ENCODE measurements at regions not wholly inside any gene's neighbourhood (a gene's known extent, or its start where the extent isn't known, plus 50 kb on each side); places are given as distances from the start of the nearest gene placed in this dataset.

DNA sequence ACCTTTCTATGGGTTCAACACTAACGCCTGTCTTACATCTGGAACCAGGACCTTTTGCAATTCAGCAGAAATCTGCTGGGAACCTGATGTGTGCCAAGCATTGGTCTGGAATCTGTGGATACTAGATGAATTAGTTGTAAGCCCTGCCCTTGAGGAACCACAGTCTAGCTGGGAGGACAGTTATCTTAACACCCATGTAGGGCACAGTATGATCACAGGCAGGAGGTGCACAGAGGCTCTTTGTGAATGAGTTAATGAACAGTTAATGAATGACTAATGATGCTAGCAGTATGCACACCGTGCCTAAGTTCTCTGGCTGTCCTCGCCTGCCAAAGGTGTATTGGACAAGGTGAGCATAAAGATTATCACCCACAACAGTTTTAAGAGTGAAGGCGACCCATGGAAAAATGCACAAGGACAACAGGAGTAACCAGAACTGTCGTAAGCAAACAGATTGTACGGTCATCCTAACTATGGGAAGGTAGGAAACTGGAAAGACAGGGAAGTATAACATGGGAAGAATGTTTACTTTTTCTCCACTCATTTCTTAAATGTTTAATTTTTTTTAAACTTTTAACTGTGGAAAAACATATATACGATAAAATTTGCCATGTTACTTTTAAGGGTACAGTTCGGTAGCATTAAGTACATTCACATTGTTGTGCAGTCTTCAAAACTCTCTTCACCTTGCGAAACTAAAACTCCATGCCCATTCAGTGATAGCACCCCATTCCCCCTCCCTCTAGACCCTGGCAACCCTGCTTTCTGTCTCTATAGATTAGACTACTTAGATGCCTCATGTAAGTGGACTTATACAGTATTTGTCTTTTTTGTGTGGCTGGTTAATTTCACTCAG, 139.9 kb downstream of the CXCL12 start:
- no peak overlapping the region for H3K27ac ChIP-seq
- intact Hi-C loops (cut with DNase I) = no loop called here
- H3K9me3 ChIP-seq = no peaks in the 10 kb centered on the region
- H3K27me3 ChIP-seq = no peaks in the 10 kb centered on the region
- no peaks in the 10 kb centered on the region for H3K4me1 ChIP-seq
- H3K36me3 ChIP-seq = no peaks in the 10 kb centered on the region
- H3K4me3 ChIP-seq = no peak overlapping the region
- TF ChIP-seq, protein P1, sequence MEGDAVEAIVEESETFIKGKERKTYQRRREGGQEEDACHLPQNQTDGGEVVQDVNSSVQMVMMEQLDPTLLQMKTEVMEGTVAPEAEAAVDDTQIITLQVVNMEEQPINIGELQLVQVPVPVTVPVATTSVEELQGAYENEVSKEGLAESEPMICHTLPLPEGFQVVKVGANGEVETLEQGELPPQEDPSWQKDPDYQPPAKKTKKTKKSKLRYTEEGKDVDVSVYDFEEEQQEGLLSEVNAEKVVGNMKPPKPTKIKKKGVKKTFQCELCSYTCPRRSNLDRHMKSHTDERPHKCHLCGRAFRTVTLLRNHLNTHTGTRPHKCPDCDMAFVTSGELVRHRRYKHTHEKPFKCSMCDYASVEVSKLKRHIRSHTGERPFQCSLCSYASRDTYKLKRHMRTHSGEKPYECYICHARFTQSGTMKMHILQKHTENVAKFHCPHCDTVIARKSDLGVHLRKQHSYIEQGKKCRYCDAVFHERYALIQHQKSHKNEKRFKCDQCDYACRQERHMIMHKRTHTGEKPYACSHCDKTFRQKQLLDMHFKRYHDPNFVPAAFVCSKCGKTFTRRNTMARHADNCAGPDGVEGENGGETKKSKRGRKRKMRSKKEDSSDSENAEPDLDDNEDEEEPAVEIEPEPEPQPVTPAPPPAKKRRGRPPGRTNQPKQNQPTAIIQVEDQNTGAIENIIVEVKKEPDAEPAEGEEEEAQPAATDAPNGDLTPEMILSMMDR (IDR thresholded peaks at IDR 0.05) = no peak
- DNase-seq = no peak
- no peak overlapping the region for H3K9ac ChIP-seq (ENCODE audit: low read depth in 2 of 2, low read length in 2 of 2)

DNA sequence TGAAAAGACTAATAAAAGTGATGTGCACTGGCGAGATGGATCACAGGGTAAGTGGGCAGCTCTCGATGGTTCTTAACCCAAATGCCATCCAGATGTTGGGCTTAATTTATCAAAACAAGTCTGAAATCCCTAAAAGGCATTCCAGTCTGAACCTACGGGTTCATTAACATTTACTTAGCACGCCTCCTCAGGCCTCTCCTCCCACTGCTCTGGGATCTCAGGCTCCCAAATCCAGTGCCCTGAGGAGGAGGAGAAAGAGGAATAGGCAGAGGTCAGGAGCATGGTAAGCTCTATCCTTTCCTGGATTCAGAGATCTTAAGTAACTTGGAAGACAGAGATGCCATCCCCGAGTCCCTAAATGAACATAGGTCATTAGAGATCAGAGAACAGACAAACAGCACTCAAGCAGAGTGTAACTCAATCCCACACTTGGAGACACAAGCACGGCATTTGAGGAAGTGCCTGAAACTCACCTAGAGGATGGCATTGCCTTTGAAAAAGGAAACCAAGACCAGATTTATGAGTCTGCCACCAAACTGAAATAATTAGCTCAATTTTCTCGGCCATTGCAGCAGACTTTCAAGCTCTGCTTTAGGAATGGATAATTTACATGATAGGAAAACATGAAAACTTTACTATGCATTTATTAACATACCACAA, 140.9 kb downstream of the CXCL12 start:
- H3K36me3 ChIP-seq = no peaks in the 10 kb centered on the region
- H3K9me3 ChIP-seq = no peaks in the 10 kb centered on the region
- H3K4me1 ChIP-seq = no peaks in the 10 kb centered on the region
- H3K4me3 ChIP-seq = no peak overlapping the region
- TF ChIP-seq, protein P1 (IDR thresholded peaks at IDR 0.05) = no peak
- intact Hi-C loops (cut with DNase I) = no loop called here
- no peak overlapping the region for H3K9ac ChIP-seq (ENCODE audit: low read depth in 2 of 2, low read length in 2 of 2)
- no peaks in the 10 kb centered on the region for H3K27me3 ChIP-seq
- no peak for DNase-seq
- no peak overlapping the region for H3K27ac ChIP-seq

DNA sequence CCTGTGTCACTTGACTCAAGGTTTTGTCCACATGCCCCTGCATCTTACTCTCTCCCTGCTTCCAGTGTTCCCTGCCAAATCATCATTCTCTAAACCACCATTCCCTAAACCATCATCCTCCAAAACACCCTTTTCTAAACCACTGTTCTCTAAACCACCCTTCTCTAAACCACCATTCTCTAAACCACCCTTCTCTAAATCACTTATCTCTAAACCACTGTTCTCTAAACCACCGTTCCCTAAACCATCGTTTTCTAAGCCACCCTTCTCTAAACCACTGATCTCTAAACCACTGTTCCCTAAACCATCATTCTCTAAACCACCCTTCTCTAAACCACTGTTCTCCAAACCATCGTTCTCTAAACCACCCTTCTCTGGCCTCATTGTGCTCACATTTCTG, 142.1 kb downstream of the CXCL12 start:
- intact Hi-C loops (cut with DNase I) = no loop called here
- Histone ChIP-seq H3K9ac (ENCODE audit: low read depth in 2 of 2, low read length in 2 of 2) (no peak overlapping the region), H3K27me3 (no peaks in the 10 kb centered on the region), H3K36me3 (no peaks in the 10 kb centered on the region), H3K27ac (no peak overlapping the region), H3K9me3 (no peaks in the 10 kb centered on the region), H3K4me1 (no peaks in the 10 kb centered on the region), H3K4me3 (no peak overlapping the region)
- DNase-seq = no peak
- TF ChIP-seq, protein P1 (IDR thresholded peaks at IDR 0.05) = no peak

DNA sequence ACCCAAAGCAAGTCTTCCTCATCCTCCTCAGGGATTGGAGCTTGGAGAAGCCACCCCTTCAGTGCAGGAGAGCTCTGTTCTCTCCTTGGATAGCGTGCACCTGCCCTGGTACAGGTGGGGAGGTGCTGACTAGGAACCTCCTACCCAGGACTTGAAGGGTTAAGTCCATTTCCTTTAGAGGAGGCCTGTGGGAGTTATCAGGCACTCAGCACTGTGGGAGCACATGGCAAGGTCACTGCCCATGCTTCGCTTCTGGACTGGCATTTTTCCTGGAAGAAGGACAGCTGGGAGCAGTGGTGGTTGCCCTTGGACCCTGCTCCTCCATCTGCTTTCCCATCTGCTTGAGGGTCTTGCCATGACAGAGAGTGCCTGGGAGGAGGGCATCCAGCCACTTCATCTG, 142.8 kb downstream of the CXCL12 start:
- no peak for DNase-seq
- Histone ChIP-seq H3K27ac (no peak overlapping the region), H3K9me3 (no peaks in the 10 kb centered on the region), H3K27me3 (no peaks in the 10 kb centered on the region), H3K36me3 (no peaks in the 10 kb centered on the region), H3K4me1 (no peaks in the 10 kb centered on the region), H3K4me3 (no peak overlapping the region), H3K9ac (ENCODE audit: low read depth in 2 of 2, low read length in 2 of 2) (no peak overlapping the region)
- TF ChIP-seq, protein P1 (IDR thresholded peaks at IDR 0.05) = no peak
- intact Hi-C loops (cut with DNase I) = no loop called here

DNA sequence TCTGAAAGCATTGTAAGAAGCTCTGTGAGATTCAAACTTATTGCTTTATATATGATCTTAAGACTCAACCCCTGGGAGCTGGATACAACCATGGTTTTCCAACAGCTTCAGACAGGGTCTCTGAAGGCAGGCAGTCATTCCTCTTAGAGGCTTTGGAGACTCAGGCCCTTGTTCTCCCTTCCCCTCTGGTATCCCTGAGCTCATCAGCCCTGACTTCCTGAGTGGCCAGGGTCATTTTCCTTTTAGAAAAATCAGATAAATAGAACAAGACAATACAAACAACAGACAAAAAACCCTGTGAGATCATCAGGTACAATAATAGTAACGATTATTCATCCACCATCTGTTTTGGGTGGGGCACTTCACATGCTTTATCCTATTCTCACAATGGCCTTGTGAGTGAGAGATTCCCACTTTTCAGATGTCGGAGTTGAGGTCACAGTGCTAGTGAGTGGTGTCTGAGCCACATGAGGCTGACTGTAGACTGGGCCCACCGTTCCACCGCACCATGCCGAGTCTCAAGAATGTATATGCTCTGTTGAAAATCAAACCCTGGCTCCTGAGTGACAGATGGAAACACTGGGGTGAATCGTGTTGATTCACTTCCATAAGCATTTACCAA, 144.2 kb downstream of the CXCL12 start:
- Histone ChIP-seq H3K4me1 (no peaks in the 10 kb centered on the region), H3K4me3 (no peak overlapping the region), H3K9me3 (no peaks in the 10 kb centered on the region), H3K36me3 (no peaks in the 10 kb centered on the region), H3K9ac (ENCODE audit: low read depth in 2 of 2, low read length in 2 of 2) (no peak overlapping the region), H3K27me3 (no peaks in the 10 kb centered on the region), H3K27ac (no peak overlapping the region)
- intact Hi-C loops (cut with DNase I) = no loop called here
- DNase-seq = no peak
- TF ChIP-seq, protein P1 (IDR thresholded peaks at IDR 0.05) = no peak
